ENCODE measurements at regions not wholly inside any gene's neighbourhood (a gene's known extent, or its start where the extent isn't known, plus 50 kb on each side); places are given as distances from the start of the nearest gene placed in this dataset.

DNA sequence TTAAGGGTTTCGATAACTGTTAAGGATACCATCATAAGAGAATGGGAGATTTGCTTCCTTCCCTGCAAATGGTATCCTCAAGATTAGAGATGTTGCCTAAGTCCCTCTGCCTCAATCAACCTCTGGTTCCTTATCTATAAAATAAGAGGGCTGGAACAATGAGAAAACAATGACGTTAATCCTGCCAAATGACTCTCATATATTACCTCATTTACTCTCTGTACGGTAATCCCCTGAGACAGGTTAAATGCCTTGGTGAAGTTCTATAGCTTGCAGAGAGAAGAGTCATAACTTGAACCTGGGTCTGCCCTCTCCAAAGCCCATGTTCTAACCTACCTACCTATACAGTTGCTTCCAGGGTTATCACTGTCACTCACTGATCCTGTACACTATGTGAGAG lies 100.2 kb upstream of the OTUD4 start:
- no peaks in the 10 kb centered on the region for H3K79me1 ChIP-seq (ENCODE audit: insufficient read depth, low read depth, low read length, poor library complexity, severe bottlenecking)
- no peaks in the 10 kb centered on the region for H3K36me3 Mint-ChIP-seq (ENCODE audit: insufficient read depth in 1 of 3, low read depth in 3 of 3)
- no peaks in the 10 kb centered on the region for H3K23me2 ChIP-seq (ENCODE audit: insufficient read length, low read depth, low read length, poor library complexity, severe bottlenecking)
- no peak overlapping the region for H2BK120ac ChIP-seq (ENCODE audit: low read depth, low read length, poor library complexity, severe bottlenecking)
- H4K20me1 ChIP-seq (ENCODE audit: control insufficient read depth, insufficient read depth, insufficient read length) = no peaks in the 10 kb centered on the region
- peaks cover 4 to 6% of the 10 kb centered on the region in 2 experiments; a peak in 1 of 4 replicates for H3K4me1 Mint-ChIP-seq
- H2BK15ac ChIP-seq (ENCODE audit: low read depth, low read length) = no peak overlapping the region
- H2AK5ac ChIP-seq (ENCODE audit: insufficient read length, low read length) = no peak overlapping the region
- no peak overlapping the region for H4K8ac ChIP-seq (replicated peaks; ENCODE audit: insufficient read length, low read depth, low read length)
- H3T11ph ChIP-seq (ENCODE audit: low read length) = no peak overlapping the region
- H2BK12ac ChIP-seq (ENCODE audit: insufficient read length, low read depth, low read length) = no peak overlapping the region
- H3K79me2 ChIP-seq (ENCODE audit: insufficient read depth, low read length) = no peaks in the 10 kb centered on the region
- H3K4ac ChIP-seq (ENCODE audit: low read depth, low read length) = no peak overlapping the region
- H3K56ac ChIP-seq (ENCODE audit: insufficient read length, low read depth, low read length) = no peak overlapping the region
- H3K27ac ChIP-seq (ENCODE audit: insufficient read length, low read depth, low read length) = no peak overlapping the region
- H2BK20ac ChIP-seq (ENCODE audit: low read depth, low read length, poor library complexity, severe bottlenecking) = no peak overlapping the region
- no peaks in the 10 kb centered on the region for H3K9me3 ChIP-seq (ENCODE audit: control insufficient read depth, low read depth, low read length)
- no peak overlapping the region for H4K5ac ChIP-seq (ENCODE audit: insufficient read length, low read depth, low read length)
- no peak overlapping the region for H4K91ac ChIP-seq (ENCODE audit: insufficient read length, low read depth, low read length)
- H3K4me2 ChIP-seq (ENCODE audit: insufficient read depth, insufficient read length, low read length) = no peak overlapping the region
- no peak overlapping the region for H3K23ac ChIP-seq (ENCODE audit: insufficient read length, low read depth, low read length)
- no CpG with 5 or more reads among the region's 3 CpGs for WGBS (ENCODE audit: extremely low coverage, insufficient read length, low lambda C conversion rate)
- H3K4me1 ChIP-seq (ENCODE audit: insufficient read depth, low read length) = no peaks in the 10 kb centered on the region
- no peak overlapping the region for H3K14ac ChIP-seq (ENCODE audit: insufficient read depth, low read length)
- no peak overlapping the region for H3K18ac ChIP-seq (ENCODE audit: insufficient read length, low read depth, low read length)
- no peak for DNase-seq
- no peak overlapping the region for H2AFZ ChIP-seq (ENCODE audit: low read length)
- no peaks in the 10 kb centered on the region for H3K27me3 Mint-ChIP-seq (ENCODE audit: low read depth)
- no peak overlapping the region for H3K9ac ChIP-seq (ENCODE audit: extremely low read depth, insufficient read length, low read length)
- no peaks in the 10 kb centered on the region for H3K9me3 Mint-ChIP-seq
- no peak overlapping the region for H3K27ac Mint-ChIP-seq
- H3K4me3 Mint-ChIP-seq = no peak overlapping the region
- H3K27me3 ChIP-seq (ENCODE audit: insufficient read depth, low read length) = no peaks in the 10 kb centered on the region
- TF ChIP-seq, protein P1, sequence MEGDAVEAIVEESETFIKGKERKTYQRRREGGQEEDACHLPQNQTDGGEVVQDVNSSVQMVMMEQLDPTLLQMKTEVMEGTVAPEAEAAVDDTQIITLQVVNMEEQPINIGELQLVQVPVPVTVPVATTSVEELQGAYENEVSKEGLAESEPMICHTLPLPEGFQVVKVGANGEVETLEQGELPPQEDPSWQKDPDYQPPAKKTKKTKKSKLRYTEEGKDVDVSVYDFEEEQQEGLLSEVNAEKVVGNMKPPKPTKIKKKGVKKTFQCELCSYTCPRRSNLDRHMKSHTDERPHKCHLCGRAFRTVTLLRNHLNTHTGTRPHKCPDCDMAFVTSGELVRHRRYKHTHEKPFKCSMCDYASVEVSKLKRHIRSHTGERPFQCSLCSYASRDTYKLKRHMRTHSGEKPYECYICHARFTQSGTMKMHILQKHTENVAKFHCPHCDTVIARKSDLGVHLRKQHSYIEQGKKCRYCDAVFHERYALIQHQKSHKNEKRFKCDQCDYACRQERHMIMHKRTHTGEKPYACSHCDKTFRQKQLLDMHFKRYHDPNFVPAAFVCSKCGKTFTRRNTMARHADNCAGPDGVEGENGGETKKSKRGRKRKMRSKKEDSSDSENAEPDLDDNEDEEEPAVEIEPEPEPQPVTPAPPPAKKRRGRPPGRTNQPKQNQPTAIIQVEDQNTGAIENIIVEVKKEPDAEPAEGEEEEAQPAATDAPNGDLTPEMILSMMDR (conservative IDR thresholded peaks at IDR 0.05) = no peak
- no peak overlapping the region for H2BK5ac ChIP-seq (ENCODE audit: insufficient read length, low read length)
